GM06990 (cell line): ENCODE measurements at regions not wholly inside any gene's neighbourhood (a gene's known extent, or its start where the extent isn't known, plus 50 kb on each side); places are given as distances from the start of the nearest gene placed in this dataset.

Experiments used
- DNase-seq: peaks from one replicate; pipeline ENCODE4 v3.0.0-alpha.2; 2011; ENCODE audit not compliant: insufficient read length; ENCODE audit errors: extremely low read depth
- H3K27me3 ChIP-seq: replicated peaks from 2 replicates; pipeline ENCODE4 v1.6.0; 2011; ENCODE audit warnings: low read length; ENCODE audit not compliant: control insufficient read depth, insufficient read depth
- H3K36me3 ChIP-seq: 2 replicates; pipeline ENCODE4 v1.5.1; 2011; ENCODE audit warnings: low read length; ENCODE audit not compliant: control insufficient read depth, insufficient read depth
- H3K4me3 ChIP-seq: replicated peaks from 2 replicates; pipeline ENCODE4 v1.5.1; 2011; ENCODE audit warnings: low read depth, mild to moderate bottlenecking, control low read depth, low read length
- CTCF ChIP-seq: IDR thresholded peaks from 2 replicates; pipeline ENCODE4 v1.5.1; 2011; ENCODE audit warnings: low read length, control low read depth, mild to moderate bottlenecking, inconsistent platforms; ENCODE audit not compliant: insufficient read depth, poor library complexity, severe bottlenecking

- Histone ChIP-seq H3K4me3 (no peak overlapping the region), H3K27me3 (no peaks in the 10 kb centered on the region), H3K36me3 (no peaks in the 10 kb centered on the region)
- TF ChIP-seq CTCF: no peak
- no peak for DNase-seq
These were observed 562.5 kb upstream of the LRRC4C start for GRCh38 chr11:42021911-42022310.

- H3K27me3 ChIP-seq: no peaks in the 10 kb centered on the region
- no peak for TF ChIP-seq CTCF
- no peak overlapping the region for H3K4me3 ChIP-seq
- no peaks in the 10 kb centered on the region for H3K36me3 ChIP-seq
- DNase-seq: no peak
These were observed 563.8 kb upstream of the LRRC4C start for GRCh38 chr11:42023267-42023666.

GRCh38 chr11:42025121-42025803 is 565.8 kb upstream of the LRRC4C start:
- TF ChIP-seq CTCF: no peak
- Histone ChIP-seq H3K27me3 (no peaks in the 10 kb centered on the region), H3K4me3 (no peak overlapping the region), H3K36me3 (no peaks in the 10 kb centered on the region)
- DNase-seq: no peak

GRCh38 chr11:42034826-42035225 is 575.4 kb upstream of the LRRC4C start:
- no peaks in the 10 kb centered on the region for H3K36me3 ChIP-seq
- H3K27me3 ChIP-seq: no peaks in the 10 kb centered on the region
- H3K4me3 ChIP-seq: no peak overlapping the region
- TF ChIP-seq CTCF: no peak
- DNase-seq: no peak

- H3K4me3 ChIP-seq: no peak overlapping the region
- H3K36me3 ChIP-seq: no peaks in the 10 kb centered on the region
- DNase-seq: no peak
- TF ChIP-seq CTCF: no peak
- H3K27me3 ChIP-seq: no peaks in the 10 kb centered on the region
These were observed 576.7 kb upstream of the LRRC4C start for GRCh38 chr11:42036201-42036600.

- no peak overlapping the region for H3K4me3 ChIP-seq
- no peaks in the 10 kb centered on the region for H3K27me3 ChIP-seq
- DNase-seq: no peak
- no peaks in the 10 kb centered on the region for H3K36me3 ChIP-seq
- no peak for TF ChIP-seq CTCF
These were observed 583.9 kb upstream of the LRRC4C start for GRCh38 chr11:42043312-42043711.
